Progenitor cell of endocrine pancreas (in vitro differentiated cells): ENCODE measurements at regions not wholly inside any gene's neighbourhood (a gene's known extent, or its start where the extent isn't known, plus 50 kb on each side); places are given as distances from the start of the nearest gene placed in this dataset.

Source experiments
- DNase-seq: peaks from one replicate; pipeline ENCODE4 v3.0.0; 2021; ENCODE audit warnings: low spot score; ENCODE audit not compliant: unreplicated experiment
- H3K27ac Mint-ChIP-seq: 2 replicates; pipeline ENCODE4 v1.8.0; 2021; ENCODE audit warnings: mild to moderate bottlenecking, moderate library complexity, mixed read lengths
- H3K27me3 Mint-ChIP-seq: 2 replicates; pipeline ENCODE4 v1.8.0; 2021; ENCODE audit warnings: mixed read lengths
- H3K36me3 Mint-ChIP-seq: 2 replicates; pipeline ENCODE4 v1.8.0; 2022; ENCODE audit warnings: mixed read lengths; ENCODE audit not compliant: insufficient read depth
- H3K4me1 Mint-ChIP-seq: 2 replicates; pipeline ENCODE4 v1.8.0; 2021; ENCODE audit warnings: low read depth, mixed read lengths
- H3K4me3 Mint-ChIP-seq: 2 replicates; pipeline ENCODE4 v1.8.0; 2021; ENCODE audit warnings: low read depth, mild to moderate bottlenecking, moderate library complexity, mixed read lengths
- H3K9me3 Mint-ChIP-seq: 2 replicates; pipeline ENCODE4 v1.8.0; 2021; ENCODE audit warnings: low read depth, mixed read lengths
- CTCF ChIP-seq: fragments of 200-600 bp; sonication (generic); IDR thresholded peaks from one replicate; pipeline ENCODE4 v1.5.0; 2021; ENCODE audit warnings: antibody characterized with exemption, mild to moderate bottlenecking; ENCODE audit not compliant: unreplicated experiment

- Mint-ChIP-seq H3K36me3 (no peaks in the 10 kb centered on the region), H3K27ac (no peak overlapping the region)
These were observed 154.6 kb upstream of the RPS6KA3 start for GRCh38 chrX:20421275-20421674.

GRCh38 chrX:20420058-20420457 lies 153.3 kb upstream of the RPS6KA3 start:
- Mint-ChIP-seq H3K4me1 (no peaks in the 10 kb centered on the region), H3K27me3 (no peaks in the 10 kb centered on the region), H3K36me3 (no peaks in the 10 kb centered on the region), H3K27ac (no peak overlapping the region), H3K9me3 (peaks cover 33% of the 10 kb centered on the region), H3K4me3 (no peak overlapping the region)
- no peak for TF ChIP-seq CTCF
- no peak for DNase-seq

More at GRCh38 chrX:20421275-20421674, 154.6 kb upstream of the RPS6KA3 start:
- Mint-ChIP-seq H3K4me1 (no peaks in the 10 kb centered on the region), H3K9me3 (peaks cover 30% of the 10 kb centered on the region), H3K27me3 (no peaks in the 10 kb centered on the region), H3K4me3 (no peak overlapping the region)
- TF ChIP-seq CTCF = no peak
- DNase-seq = no peak

- DNase-seq = no peak
- no peak for TF ChIP-seq CTCF
- no peaks in the 10 kb centered on the region for H3K36me3 Mint-ChIP-seq
- no peaks in the 10 kb centered on the region for H3K27me3 Mint-ChIP-seq
- peak overlapping the region; percentile 62 for H3K27ac Mint-ChIP-seq
- H3K4me3 Mint-ChIP-seq = no peak overlapping the region
- no peaks in the 10 kb centered on the region for H3K4me1 Mint-ChIP-seq
- H3K9me3 Mint-ChIP-seq = peaks cover 23% of the 10 kb centered on the region
These were observed 151.9 kb upstream of the RPS6KA3 start for GRCh38 chrX:20418379-20419150.

- H3K36me3 Mint-ChIP-seq = no peaks in the 10 kb centered on the region
- no peak overlapping the region for H3K27ac Mint-ChIP-seq
- no peak for TF ChIP-seq CTCF
- no peaks in the 10 kb centered on the region for H3K27me3 Mint-ChIP-seq
- H3K9me3 Mint-ChIP-seq = peaks cover 20% of the 10 kb centered on the region
- H3K4me3 Mint-ChIP-seq = no peak overlapping the region
- no peak for DNase-seq
- H3K4me1 Mint-ChIP-seq = no peaks in the 10 kb centered on the region
These were observed 148.2 kb upstream of the RPS6KA3 start for GRCh38 chrX:20414762-20415445.

- no peak overlapping the region for H3K4me3 Mint-ChIP-seq
- no peaks in the 10 kb centered on the region for H3K4me1 Mint-ChIP-seq
- no peak overlapping the region for H3K27ac Mint-ChIP-seq
- peaks cover 20% of the 10 kb centered on the region for H3K9me3 Mint-ChIP-seq
- no peak for DNase-seq
- no peaks in the 10 kb centered on the region for H3K27me3 Mint-ChIP-seq
- TF ChIP-seq CTCF = no peak
- H3K36me3 Mint-ChIP-seq = no peaks in the 10 kb centered on the region
These were observed 147.4 kb upstream of the RPS6KA3 start for GRCh38 chrX:20414066-20414465.
